ENCODE measurements at regions not wholly inside any gene's neighbourhood (a gene's known extent, or its start where the extent isn't known, plus 50 kb on each side); places are given as distances from the start of the nearest gene placed in this dataset.

- H3K4me1 ChIP-seq (ENCODE audit: control insufficient read depth in 2 of 3, insufficient read depth in 2 of 3, low read depth in 1 of 3, low read length in 3 of 3), result no peaks in the 10 kb centered on the region
- H3K36me3 ChIP-seq (ENCODE audit: control insufficient read depth in 2 of 3, insufficient read depth in 3 of 3, low read length in 3 of 3), result no peaks in the 10 kb centered on the region
- no peak for FAIRE-seq
- H3K27me3 ChIP-seq (ENCODE audit: control insufficient read depth, insufficient read depth, low read length), result no peaks in the 10 kb centered on the region
- no peak for TF ChIP-seq CTCF (IDR thresholded peaks at IDR 0.05; ENCODE audit: borderline replicate concordance, extremely low read depth, insufficient read depth)
- H3K4me3 ChIP-seq (ENCODE audit: low read length in 3 of 3), result no peak overlapping the region
- H3K27ac ChIP-seq (ENCODE audit: low read depth in 2 of 2, low read length in 2 of 2), result no peak overlapping the region
- peaks cover 0 to 2% (median 0%) of the 10 kb centered on the region in 3 donors for H3K9me3 ChIP-seq (ENCODE audit: control insufficient read depth in 2 of 3, insufficient read depth in 1 of 3, low read length in 3 of 3)
- no peak overlapping the region for H3K9ac ChIP-seq (ENCODE audit: low read length in 3 of 3)
- no peak for DNase-seq
- intact Hi-C loops (cut with DNase I), result no loop called here
Measured at GRCh38 chr4:114056599-114056998, 77.2 kb upstream of the ARSJ start.

- Histone ChIP-seq H3K36me3 (ENCODE audit: control insufficient read depth in 2 of 3, insufficient read depth in 3 of 3, low read length in 3 of 3) (no peaks in the 10 kb centered on the region), H3K27ac (ENCODE audit: low read depth in 2 of 2, low read length in 2 of 2) (no peak overlapping the region), H3K4me3 (ENCODE audit: low read length in 3 of 3) (no peak overlapping the region), H3K4me1 (ENCODE audit: control insufficient read depth in 2 of 3, insufficient read depth in 2 of 3, low read depth in 1 of 3, low read length in 3 of 3) (no peaks in the 10 kb centered on the region), H3K9me3 (ENCODE audit: control insufficient read depth in 2 of 3, insufficient read depth in 1 of 3, low read length in 3 of 3) (peaks cover 0 to 2% (median 0%) of the 10 kb centered on the region in 3 donors), H3K27me3 (ENCODE audit: control insufficient read depth, insufficient read depth, low read length) (no peaks in the 10 kb centered on the region), H3K9ac (ENCODE audit: low read length in 3 of 3) (no peak overlapping the region)
- FAIRE-seq (peak; percentile 8), DNase-seq (no peak)
- intact Hi-C loops (cut with DNase I), result no loop called here
- TF ChIP-seq CTCF (IDR thresholded peaks at IDR 0.05; ENCODE audit: borderline replicate concordance, extremely low read depth, insufficient read depth), result no peak
Measured at GRCh38 chr4:114057746-114058145, 78.3 kb upstream of the ARSJ start.

- peak; percentile 59 for FAIRE-seq
- Histone ChIP-seq H3K27ac (ENCODE audit: low read depth in 2 of 2, low read length in 2 of 2) (no peak overlapping the region), H3K4me3 (ENCODE audit: low read length in 3 of 3) (no peak overlapping the region), H3K4me1 (ENCODE audit: control insufficient read depth in 2 of 3, insufficient read depth in 2 of 3, low read depth in 1 of 3, low read length in 3 of 3) (no peaks in the 10 kb centered on the region), H3K36me3 (ENCODE audit: control insufficient read depth in 2 of 3, insufficient read depth in 3 of 3, low read length in 3 of 3) (no peaks in the 10 kb centered on the region), H3K27me3 (ENCODE audit: control insufficient read depth, insufficient read depth, low read length) (no peaks in the 10 kb centered on the region), H3K9ac (ENCODE audit: low read length in 3 of 3) (no peak overlapping the region), H3K9me3 (ENCODE audit: control insufficient read depth in 2 of 3, insufficient read depth in 1 of 3, low read length in 3 of 3) (no peaks in the 10 kb centered on the region)
- peak in 2 of 5 donors; percentile 12 to 16 for DNase-seq
- intact Hi-C loops (cut with DNase I), result no loop called here
- no peak for TF ChIP-seq CTCF (IDR thresholded peaks at IDR 0.05; ENCODE audit: borderline replicate concordance, extremely low read depth, insufficient read depth)
Measured at GRCh38 chr4:114062499-114062898, 83.1 kb upstream of the ARSJ start.

GRCh38 chr4:114072781-114073180, 93.3 kb upstream of the ARSJ start:
- no peaks in the 10 kb centered on the region for H3K27me3 ChIP-seq (ENCODE audit: control insufficient read depth, insufficient read depth, low read length)
- no peak overlapping the region for H3K9ac ChIP-seq (ENCODE audit: low read length in 3 of 3)
- H3K9me3 ChIP-seq (ENCODE audit: control insufficient read depth in 2 of 3, insufficient read depth in 1 of 3, low read length in 3 of 3), result no peaks in the 10 kb centered on the region
- no peak overlapping the region for H3K4me3 ChIP-seq (ENCODE audit: low read length in 3 of 3)
- H3K4me1 ChIP-seq (ENCODE audit: control insufficient read depth in 2 of 3, insufficient read depth in 2 of 3, low read depth in 1 of 3, low read length in 3 of 3), result no peaks in the 10 kb centered on the region
- no peak for TF ChIP-seq CTCF (IDR thresholded peaks at IDR 0.05; ENCODE audit: borderline replicate concordance, extremely low read depth, insufficient read depth)
- no peak for DNase-seq
- FAIRE-seq, result no peak
- intact Hi-C loops (cut with DNase I), result no loop called here
- H3K36me3 ChIP-seq (ENCODE audit: control insufficient read depth in 2 of 3, insufficient read depth in 3 of 3, low read length in 3 of 3), result no peaks in the 10 kb centered on the region
- H3K27ac ChIP-seq (ENCODE audit: low read depth in 2 of 2, low read length in 2 of 2), result no peak overlapping the region
